Hepatocyte (in vitro differentiated cells): ENCODE measurements at regions not wholly inside any gene's neighbourhood (a gene's known extent, or its start where the extent isn't known, plus 50 kb on each side); places are given as distances from the start of the nearest gene placed in this dataset.

ENCODE experiments used
- DNase-seq: peaks from one replicate; pipeline ENCODE4 v3.0.0-alpha.2; 2016; ENCODE audit warnings: low spot score
- H2AFZ ChIP-seq: fragments of 200-600 bp; sonication (generic); 2 replicates; pipeline ENCODE4 v1.6.0; 2016; ENCODE audit warnings: antibody characterized with exemption, mild to moderate bottlenecking
- H3K27ac ChIP-seq: fragments of 200-600 bp; sonication (generic); 2 replicates; pipeline ENCODE4 v1.5.1; 2016; ENCODE audit warnings: mild to moderate bottlenecking
- H3K27me3 ChIP-seq: fragments of 200-600 bp; sonication (generic); 2 replicates; pipeline ENCODE4 v1.6.1; 2016
- H3K36me3 ChIP-seq: fragments of 200-600 bp; sonication (generic); replicated peaks from 2 replicates; pipeline ENCODE4 v1.5.1; 2016; ENCODE audit warnings: low read depth; ENCODE audit not compliant: insufficient read depth
- H3K4me1 ChIP-seq: fragments of 200-600 bp; sonication (generic); 2 replicates; pipeline ENCODE4 v1.5.1; 2016; ENCODE audit warnings: mild to moderate bottlenecking, moderate library complexity; ENCODE audit not compliant: insufficient read depth
- H3K4me2 ChIP-seq: fragments of 200-600 bp; sonication (generic); 2 replicates; pipeline ENCODE4 v1.6.0; 2016
- H3K4me3 ChIP-seq: fragments of 200-600 bp; sonication (generic); 2 replicates; pipeline ENCODE4 v1.5.1; 2016; ENCODE audit warnings: mild to moderate bottlenecking
- H3K79me2 ChIP-seq: fragments of 200-600 bp; sonication (generic); 2 replicates; pipeline ENCODE4 v1.6.0; 2017; ENCODE audit warnings: mild to moderate bottlenecking
- H3K9me2 ChIP-seq: fragments of 200-600 bp; sonication (generic); replicated peaks from 2 replicates; pipeline ENCODE4 v1.6.0; 2017; ENCODE audit warnings: mild to moderate bottlenecking; ENCODE audit not compliant: insufficient read depth
- H3K9me3 ChIP-seq: fragments of 200-600 bp; sonication (generic); 2 replicates; pipeline ENCODE4 v1.5.1; 2016; ENCODE audit warnings: low read depth, mild to moderate bottlenecking
- H4K20me1 ChIP-seq: fragments of 200-600 bp; sonication (generic); 2 replicates; pipeline ENCODE4 v1.6.0; 2016; ENCODE audit warnings: mild to moderate bottlenecking; ENCODE audit not compliant: insufficient read depth, poor library complexity, severe bottlenecking
- EZH2 ChIP-seq: fragments of 200-600 bp; sonication (generic); IDR thresholded peaks from 2 replicates; pipeline ENCODE4 v1.6.1; 2016; ENCODE audit warnings: antibody characterized with exemption, mild to moderate bottlenecking, borderline replicate concordance
- WGBS: methylation state at CpG from one replicate; pipeline ENCODE4 v1.1.6; 2016; ENCODE audit warnings: low lambda C conversion rate; ENCODE audit errors: missing lambda C conversion rate; 5-methylcytosine and 5-hydroxymethylcytosine counted together
- TF ChIP-seq, protein P1 (sequence below): fragments of 200-600 bp; sonication (generic); IDR thresholded peaks from 2 replicates; pipeline ENCODE4 v1.5.1; 2016; ENCODE audit warnings: antibody characterized with exemption, mild to moderate bottlenecking; ENCODE audit not compliant: poor library complexity

- no peak for DNase-seq
- Histone ChIP-seq H3K4me1 (no peaks in the 10 kb centered on the region), H3K27me3 (no peaks in the 10 kb centered on the region), H3K79me2 (no peaks in the 10 kb centered on the region), H4K20me1 (no peaks in the 10 kb centered on the region), H3K4me2 (no peak overlapping the region), H2AFZ (no peak overlapping the region), H3K4me3 (no peak overlapping the region), H3K27ac (no peak overlapping the region), H3K9me3 (no peaks in the 10 kb centered on the region), H3K36me3 (no peaks in the 10 kb centered on the region), H3K9me2 (no peaks in the 10 kb centered on the region)
- 96% methylated on average over 3 of the region's 3 CpGs for WGBS
- TF ChIP-seq, protein P1, sequence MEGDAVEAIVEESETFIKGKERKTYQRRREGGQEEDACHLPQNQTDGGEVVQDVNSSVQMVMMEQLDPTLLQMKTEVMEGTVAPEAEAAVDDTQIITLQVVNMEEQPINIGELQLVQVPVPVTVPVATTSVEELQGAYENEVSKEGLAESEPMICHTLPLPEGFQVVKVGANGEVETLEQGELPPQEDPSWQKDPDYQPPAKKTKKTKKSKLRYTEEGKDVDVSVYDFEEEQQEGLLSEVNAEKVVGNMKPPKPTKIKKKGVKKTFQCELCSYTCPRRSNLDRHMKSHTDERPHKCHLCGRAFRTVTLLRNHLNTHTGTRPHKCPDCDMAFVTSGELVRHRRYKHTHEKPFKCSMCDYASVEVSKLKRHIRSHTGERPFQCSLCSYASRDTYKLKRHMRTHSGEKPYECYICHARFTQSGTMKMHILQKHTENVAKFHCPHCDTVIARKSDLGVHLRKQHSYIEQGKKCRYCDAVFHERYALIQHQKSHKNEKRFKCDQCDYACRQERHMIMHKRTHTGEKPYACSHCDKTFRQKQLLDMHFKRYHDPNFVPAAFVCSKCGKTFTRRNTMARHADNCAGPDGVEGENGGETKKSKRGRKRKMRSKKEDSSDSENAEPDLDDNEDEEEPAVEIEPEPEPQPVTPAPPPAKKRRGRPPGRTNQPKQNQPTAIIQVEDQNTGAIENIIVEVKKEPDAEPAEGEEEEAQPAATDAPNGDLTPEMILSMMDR: no peak
- no peak for TF ChIP-seq EZH2
These were observed 62.0 kb downstream of the FZD4 start for GRCh38 chr11:86893235-86893634.
